GM12873 (cell line): ENCODE measurements at regions not wholly inside any gene's neighbourhood (a gene's known extent, or its start where the extent isn't known, plus 50 kb on each side); places are given as distances from the start of the nearest gene placed in this dataset.

ENCODE experiments used
- TF ChIP-seq, protein P1 (sequence below): IDR thresholded peaks from 2 replicates; pipeline ENCODE4 v1.5.1; 2012; ENCODE audit warnings: low read depth, mild to moderate bottlenecking, moderate library complexity, low read length, control low read depth; ENCODE audit not compliant: insufficient read depth; ENCODE audit errors: missing control alignments

DNA sequence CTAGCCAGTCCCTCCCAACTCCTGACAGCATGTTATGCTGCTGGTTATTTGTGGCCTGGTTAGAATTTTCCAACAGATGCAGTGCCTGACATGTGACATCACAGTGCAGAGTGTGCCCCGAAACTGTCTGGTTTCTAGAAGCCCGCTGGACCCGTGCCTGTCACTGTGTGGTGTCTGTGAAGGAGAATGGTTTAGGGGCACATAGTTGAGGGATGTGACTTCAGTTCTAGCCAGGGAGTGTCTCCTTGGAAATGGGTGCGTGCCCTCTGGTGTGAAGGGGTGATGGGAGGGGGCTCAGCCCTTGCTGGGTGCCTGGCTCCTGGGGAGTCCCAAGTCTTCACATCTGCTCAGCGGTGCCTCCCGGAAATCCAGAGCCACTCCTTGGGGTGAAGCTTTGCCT lies 303.6 kb downstream of the GLRX3 start:
- TF ChIP-seq, protein P1, sequence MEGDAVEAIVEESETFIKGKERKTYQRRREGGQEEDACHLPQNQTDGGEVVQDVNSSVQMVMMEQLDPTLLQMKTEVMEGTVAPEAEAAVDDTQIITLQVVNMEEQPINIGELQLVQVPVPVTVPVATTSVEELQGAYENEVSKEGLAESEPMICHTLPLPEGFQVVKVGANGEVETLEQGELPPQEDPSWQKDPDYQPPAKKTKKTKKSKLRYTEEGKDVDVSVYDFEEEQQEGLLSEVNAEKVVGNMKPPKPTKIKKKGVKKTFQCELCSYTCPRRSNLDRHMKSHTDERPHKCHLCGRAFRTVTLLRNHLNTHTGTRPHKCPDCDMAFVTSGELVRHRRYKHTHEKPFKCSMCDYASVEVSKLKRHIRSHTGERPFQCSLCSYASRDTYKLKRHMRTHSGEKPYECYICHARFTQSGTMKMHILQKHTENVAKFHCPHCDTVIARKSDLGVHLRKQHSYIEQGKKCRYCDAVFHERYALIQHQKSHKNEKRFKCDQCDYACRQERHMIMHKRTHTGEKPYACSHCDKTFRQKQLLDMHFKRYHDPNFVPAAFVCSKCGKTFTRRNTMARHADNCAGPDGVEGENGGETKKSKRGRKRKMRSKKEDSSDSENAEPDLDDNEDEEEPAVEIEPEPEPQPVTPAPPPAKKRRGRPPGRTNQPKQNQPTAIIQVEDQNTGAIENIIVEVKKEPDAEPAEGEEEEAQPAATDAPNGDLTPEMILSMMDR: no peak

DNA sequence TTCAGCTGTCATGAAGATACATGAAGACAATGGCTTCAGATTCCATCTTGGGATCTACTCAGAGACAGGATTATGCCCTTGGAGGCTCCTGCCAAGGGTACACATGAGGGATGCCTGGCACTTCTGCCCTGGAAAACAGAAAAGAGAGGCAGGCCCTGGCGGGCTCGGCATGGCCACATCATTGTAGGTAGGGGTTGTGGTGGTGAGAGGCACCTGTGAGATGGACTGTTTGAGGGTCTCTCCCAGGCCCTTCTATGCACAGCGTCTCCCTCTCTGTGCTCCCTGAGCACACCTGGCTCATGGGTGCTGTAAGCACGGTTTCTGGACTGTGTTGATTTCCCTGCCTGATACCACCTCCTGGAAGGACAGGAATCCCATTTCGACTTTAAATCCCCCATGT lies 304.3 kb downstream of the GLRX3 start:
- TF ChIP-seq, protein P1: no peak

GRCh38 chr10:130440971-130441370 lies 304.8 kb downstream of the GLRX3 start:
- TF ChIP-seq, protein P1: no peak

- TF ChIP-seq, protein P1: no peak
These were observed 306.9 kb downstream of the GLRX3 start for GRCh38 chr10:130443066-130443465.

- TF ChIP-seq, protein P1: no peak
These were observed 317.0 kb downstream of the GLRX3 start for GRCh38 chr10:130453036-130453720.

DNA sequence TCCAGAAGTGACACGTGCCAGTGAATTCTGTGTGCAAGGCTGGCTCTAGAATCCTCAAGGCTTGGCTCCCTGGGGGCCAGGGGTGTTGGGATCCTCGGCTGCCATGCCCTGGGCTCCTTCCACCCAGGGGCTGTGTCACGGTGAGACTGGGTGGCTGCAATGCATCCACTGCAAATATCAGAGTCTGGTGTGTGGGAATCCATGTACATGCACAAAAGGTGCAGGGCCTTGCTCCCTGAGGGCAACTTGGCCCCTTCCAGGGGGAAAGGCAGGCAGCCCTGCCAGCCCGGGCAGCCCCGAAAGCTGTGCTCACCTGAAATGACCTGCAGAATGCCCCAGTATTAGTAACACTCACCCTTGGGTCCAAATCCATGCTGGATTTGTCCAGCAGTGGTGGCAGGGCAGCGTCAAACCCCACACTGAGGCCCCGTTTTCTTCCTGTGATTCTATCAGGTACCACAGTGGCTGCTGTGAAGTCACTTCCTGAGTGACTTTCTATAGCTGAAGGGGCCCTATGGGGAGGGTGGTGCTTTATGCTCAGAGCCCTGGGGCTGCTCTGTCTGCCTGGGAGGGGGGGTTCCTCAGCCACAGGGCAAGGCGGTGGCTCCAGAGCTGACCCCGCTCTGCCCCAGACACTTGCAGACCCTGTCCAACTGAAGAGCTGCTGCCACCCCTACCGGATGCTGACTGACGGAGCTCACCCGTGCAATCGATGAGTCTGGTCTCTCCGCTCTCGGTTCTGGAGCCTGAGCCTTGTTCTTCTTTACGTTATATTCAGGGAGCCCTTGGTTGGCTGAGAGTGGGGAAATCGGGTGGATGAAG lies 317.7 kb downstream of the GLRX3 start:
- TF ChIP-seq, protein P1: no peak

GRCh38 chr10:130454543-130455000 lies 318.4 kb downstream of the GLRX3 start:
- TF ChIP-seq, protein P1: no peak
